HepG2 (cell line): ENCODE measurements at regions not wholly inside any gene's neighbourhood (a gene's known extent, or its start where the extent isn't known, plus 50 kb on each side); places are given as distances from the start of the nearest gene placed in this dataset.

Experiments used
- ARID3A ChIP-seq: IDR thresholded peaks from 2 replicates; pipeline ENCODE4 v1.6.1; 2012; ENCODE audit warnings: low read depth, low read length, improper control_type of control experiment
- ASH2L ChIP-seq: fragments of 300-600, 200-600 bp; sonication (generic); IDR thresholded peaks from 2 replicates; pipeline ENCODE4 v1.7.0; 2017; ENCODE audit warnings: low read depth, mild to moderate bottlenecking, moderate library complexity, mixed read lengths, low read length; ENCODE audit not compliant: insufficient read length
- CREB1 ChIP-seq, 2 experiments: fragments of 450-650 bp in 1 of 2; IDR thresholded peaks; 2 replicates each; pipeline ENCODE4 v1.6.1; 2016 to 2017; ENCODE audit warnings: control low read depth in 1 of 2, mild to moderate bottlenecking in 1 of 2, missing compliant biosample characterization in 1 of 2, missing genetic modification characterization in 1 of 2
- DNMT1 ChIP-seq: sonication (generic); formaldehyde crosslinking; IDR thresholded peaks from 2 replicates; pipeline ENCODE4 v1.5.1; 2020; ENCODE audit warnings: mild to moderate bottlenecking, missing genetic modification reagents
- FOXA3 ChIP-seq: IDR thresholded peaks from 2 replicates; pipeline ENCODE4 v1.6.1; 2016; ENCODE audit warnings: missing genetic modification reagents, missing compliant biosample characterization
- GATA4 ChIP-seq: sonication (generic); IDR thresholded peaks from 2 replicates; pipeline ENCODE4 v1.6.1; 2016; ENCODE audit warnings: antibody characterized with exemption, low read depth, borderline replicate concordance
- GRHL1 ChIP-seq: sonication (generic); formaldehyde crosslinking; conservative IDR thresholded peaks from 2 replicates; pipeline ENCODE4 v1.8.0; 2022; ENCODE audit warnings: missing genetic modification reagents
- ISL2 ChIP-seq: sonication (generic); formaldehyde crosslinking; IDR thresholded peaks from 2 replicates; pipeline ENCODE4 v1.5.0; 2020; ENCODE audit warnings: missing genetic modification reagents
- MYNN ChIP-seq: sonication (generic); formaldehyde crosslinking; IDR thresholded peaks from 2 replicates; pipeline ENCODE4 v1.4.0; 2020; ENCODE audit warnings: mild to moderate bottlenecking, low read depth, missing genetic modification reagents
- NR2F6 ChIP-seq, 2 experiments: IDR thresholded peaks; 2 replicates each; pipeline ENCODE4 v1.6.1; 2016; ENCODE audit warnings: antibody characterized with exemption in 1 of 2, mild to moderate bottlenecking in 1 of 2
- RARA ChIP-seq: IDR thresholded peaks from 2 replicates; pipeline ENCODE4 v1.6.1; 2016; ENCODE audit warnings: missing genetic modification reagents, missing compliant biosample characterization
- SOX13 ChIP-seq, 3 experiments: fragments of 450-650 bp in 1 of 3; sonication (generic) in 1 of 3; formaldehyde crosslinking in 1 of 3; IDR thresholded peaks in 2 of 3; conservative IDR thresholded peaks in 1 of 3; 2 replicates each; pipeline versions ENCODE4 v1.5.0 to v1.6.1; 2016 to 2020; ENCODE audit warnings: antibody characterized with exemption in 1 of 3, mild to moderate bottlenecking in 1 of 3, missing compliant biosample characterization in 1 of 3, missing genetic modification reagents in 1 of 3, moderate library complexity in 1 of 3
- SOX6 ChIP-seq, 2 experiments: fragments of 450-650 bp in 1 of 2; sonication (generic) in 1 of 2; formaldehyde crosslinking in 1 of 2; IDR thresholded peaks; 2 replicates each; pipeline versions ENCODE4 v1.4.0 to v1.6.1; 2017 to 2020; ENCODE audit warnings: antibody characterized with exemption in 1 of 2, mild to moderate bottlenecking in 1 of 2, missing genetic modification reagents in 1 of 2
- TCF7 ChIP-seq: sonication (generic); IDR thresholded peaks from 2 replicates; pipeline ENCODE4 v1.6.1; 2016; ENCODE audit warnings: antibody characterized with exemption, low read depth
- ZNF451 ChIP-seq: sonication (generic); formaldehyde crosslinking; IDR thresholded peaks from 2 replicates; pipeline ENCODE4 v1.5.0; 2020; ENCODE audit warnings: mild to moderate bottlenecking, missing genetic modification reagents
- TF ChIP-seq, protein P1 (sequence below): sonication (generic); formaldehyde crosslinking; conservative IDR thresholded peaks from 2 replicates; pipeline ENCODE4 v1.4.0; 2020; ENCODE audit warnings: mild to moderate bottlenecking, missing genetic modification reagents, moderate library complexity
- TF ChIP-seq, protein P2 (sequence below): sonication (generic); formaldehyde crosslinking; IDR thresholded peaks from 2 replicates; pipeline ENCODE4 v1.4.0; 2020; ENCODE audit warnings: mild to moderate bottlenecking, missing genetic modification reagents, borderline replicate concordance

GRCh38 chr20:51262240-51262639 is 239.3 kb upstream of the KCNG1 start (continued):
- TF ChIP-seq, protein P1, sequence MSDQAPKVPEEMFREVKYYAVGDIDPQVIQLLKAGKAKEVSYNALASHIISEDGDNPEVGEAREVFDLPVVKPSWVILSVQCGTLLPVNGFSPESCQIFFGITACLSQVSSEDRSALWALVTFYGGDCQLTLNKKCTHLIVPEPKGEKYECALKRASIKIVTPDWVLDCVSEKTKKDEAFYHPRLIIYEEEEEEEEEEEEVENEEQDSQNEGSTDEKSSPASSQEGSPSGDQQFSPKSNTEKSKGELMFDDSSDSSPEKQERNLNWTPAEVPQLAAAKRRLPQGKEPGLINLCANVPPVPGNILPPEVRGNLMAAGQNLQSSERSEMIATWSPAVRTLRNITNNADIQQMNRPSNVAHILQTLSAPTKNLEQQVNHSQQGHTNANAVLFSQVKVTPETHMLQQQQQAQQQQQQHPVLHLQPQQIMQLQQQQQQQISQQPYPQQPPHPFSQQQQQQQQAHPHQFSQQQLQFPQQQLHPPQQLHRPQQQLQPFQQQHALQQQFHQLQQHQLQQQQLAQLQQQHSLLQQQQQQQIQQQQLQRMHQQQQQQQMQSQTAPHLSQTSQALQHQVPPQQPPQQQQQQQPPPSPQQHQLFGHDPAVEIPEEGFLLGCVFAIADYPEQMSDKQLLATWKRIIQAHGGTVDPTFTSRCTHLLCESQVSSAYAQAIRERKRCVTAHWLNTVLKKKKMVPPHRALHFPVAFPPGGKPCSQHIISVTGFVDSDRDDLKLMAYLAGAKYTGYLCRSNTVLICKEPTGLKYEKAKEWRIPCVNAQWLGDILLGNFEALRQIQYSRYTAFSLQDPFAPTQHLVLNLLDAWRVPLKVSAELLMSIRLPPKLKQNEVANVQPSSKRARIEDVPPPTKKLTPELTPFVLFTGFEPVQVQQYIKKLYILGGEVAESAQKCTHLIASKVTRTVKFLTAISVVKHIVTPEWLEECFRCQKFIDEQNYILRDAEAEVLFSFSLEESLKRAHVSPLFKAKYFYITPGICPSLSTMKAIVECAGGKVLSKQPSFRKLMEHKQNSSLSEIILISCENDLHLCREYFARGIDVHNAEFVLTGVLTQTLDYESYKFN (CRISPR knock-in tag) = peak; percentile 74
- TF ChIP-seq MYNN (CRISPR knock-in tag) = no peak
- TF ChIP-seq GATA4 = peak; percentile 22; the same call in 1 of the 2 replicates
- TF ChIP-seq DNMT1 (CRISPR knock-in tag) = no peak
- TF ChIP-seq GRHL1 (CRISPR knock-in tag) = no peak
- TF ChIP-seq RARA (CRISPR knock-in tag) = peak; percentile 44
- TF ChIP-seq ASH2L = peak; percentile 28
- TF ChIP-seq CREB1 (IDR thresholded peaks at IDR 0.05) = 0 out of 2 replicates have a peak, but pooled peaks have one; percentile 9
- TF ChIP-seq CREB1 (CRISPR knock-in tag; IDR thresholded peaks at IDR 0.05) = no peak
- no peak for TF ChIP-seq SOX6 (IDR thresholded peaks at IDR 0.05)
- peak; percentile 53; the same call in 1 of the 2 replicates for TF ChIP-seq SOX6 (CRISPR knock-in tag; IDR thresholded peaks at IDR 0.05)
- TF ChIP-seq TCF7 = peak; percentile 87
- TF ChIP-seq, protein P2, sequence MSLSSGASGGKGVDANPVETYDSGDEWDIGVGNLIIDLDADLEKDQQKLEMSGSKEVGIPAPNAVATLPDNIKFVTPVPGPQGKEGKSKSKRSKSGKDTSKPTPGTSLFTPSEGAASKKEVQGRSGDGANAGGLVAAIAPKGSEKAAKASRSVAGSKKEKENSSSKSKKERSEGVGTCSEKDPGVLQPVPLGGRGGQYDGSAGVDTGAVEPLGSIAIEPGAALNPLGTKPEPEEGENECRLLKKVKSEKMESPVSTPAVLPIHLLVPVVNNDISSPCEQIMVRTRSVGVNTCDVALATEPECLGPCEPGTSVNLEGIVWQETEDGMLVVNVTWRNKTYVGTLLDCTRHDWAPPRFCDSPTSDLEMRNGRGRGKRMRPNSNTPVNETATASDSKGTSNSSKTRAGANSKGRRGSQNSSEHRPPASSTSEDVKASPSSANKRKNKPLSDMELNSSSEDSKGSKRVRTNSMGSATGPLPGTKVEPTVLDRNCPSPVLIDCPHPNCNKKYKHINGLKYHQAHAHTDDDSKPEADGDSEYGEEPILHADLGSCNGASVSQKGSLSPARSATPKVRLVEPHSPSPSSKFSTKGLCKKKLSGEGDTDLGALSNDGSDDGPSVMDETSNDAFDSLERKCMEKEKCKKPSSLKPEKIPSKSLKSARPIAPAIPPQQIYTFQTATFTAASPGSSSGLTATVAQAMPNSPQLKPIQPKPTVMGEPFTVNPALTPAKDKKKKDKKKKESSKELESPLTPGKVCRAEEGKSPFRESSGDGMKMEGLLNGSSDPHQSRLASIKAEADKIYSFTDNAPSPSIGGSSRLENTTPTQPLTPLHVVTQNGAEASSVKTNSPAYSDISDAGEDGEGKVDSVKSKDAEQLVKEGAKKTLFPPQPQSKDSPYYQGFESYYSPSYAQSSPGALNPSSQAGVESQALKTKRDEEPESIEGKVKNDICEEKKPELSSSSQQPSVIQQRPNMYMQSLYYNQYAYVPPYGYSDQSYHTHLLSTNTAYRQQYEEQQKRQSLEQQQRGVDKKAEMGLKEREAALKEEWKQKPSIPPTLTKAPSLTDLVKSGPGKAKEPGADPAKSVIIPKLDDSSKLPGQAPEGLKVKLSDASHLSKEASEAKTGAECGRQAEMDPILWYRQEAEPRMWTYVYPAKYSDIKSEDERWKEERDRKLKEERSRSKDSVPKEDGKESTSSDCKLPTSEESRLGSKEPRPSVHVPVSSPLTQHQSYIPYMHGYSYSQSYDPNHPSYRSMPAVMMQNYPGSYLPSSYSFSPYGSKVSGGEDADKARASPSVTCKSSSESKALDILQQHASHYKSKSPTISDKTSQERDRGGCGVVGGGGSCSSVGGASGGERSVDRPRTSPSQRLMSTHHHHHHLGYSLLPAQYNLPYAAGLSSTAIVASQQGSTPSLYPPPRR (CRISPR knock-in tag) = peak; percentile 50; the same call in 1 of the 2 replicates
- TF ChIP-seq NR2F6 (IDR thresholded peaks at IDR 0.05) = peak; percentile 65
- 0 out of 2 replicates have a peak, but pooled peaks have one; percentile 28 for TF ChIP-seq NR2F6 (CRISPR knock-in tag; IDR thresholded peaks at IDR 0.05)
- TF ChIP-seq ISL2 (CRISPR knock-in tag) = 0 out of 2 replicates have a peak, but pooled peaks have one; percentile 34
- TF ChIP-seq SOX13 (IDR thresholded peaks at IDR 0.05) = no peak
- peak in 1 of 2 experiments; percentile 40; a peak in 1 of 4 replicates for TF ChIP-seq SOX13 (CRISPR knock-in tag; conservative IDR thresholded peaks at IDR 0.05 in 1 of 2, IDR thresholded peaks at IDR 0.05 in 1 of 2)
- TF ChIP-seq ZNF451 = no peak
- TF ChIP-seq ARID3A = peak; percentile 65; the same call in 1 of the 2 replicates
- peak; percentile 59 for TF ChIP-seq FOXA3 (CRISPR knock-in tag)
